MM.1S (cell line): ENCODE measurements at regions not wholly inside any gene's neighbourhood (a gene's known extent, or its start where the extent isn't known, plus 50 kb on each side); places are given as distances from the start of the nearest gene placed in this dataset.

Source experiments
- DNase-seq: peaks from one replicate; pipeline ENCODE4 v3.0.0-alpha.2; 2015
- H2AFZ ChIP-seq: fragments of 300-600 bp; sonication (generic); 2 replicates; pipeline ENCODE4 v1.6.0; 2016; ENCODE audit warnings: antibody characterized with exemption, low read length
- H3F3A ChIP-seq: fragments of 300-600 bp; sonication (generic); 2 replicates; pipeline ENCODE4 v1.6.1; 2016; ENCODE audit warnings: mild to moderate bottlenecking, antibody characterized with exemption, low read length, moderate library complexity, mixed read lengths; ENCODE audit not compliant: insufficient read depth
- H3K27ac ChIP-seq: fragments of 300-600 bp; sonication (generic); 2 replicates; pipeline ENCODE4 v1.5.1; 2016; ENCODE audit warnings: mild to moderate bottlenecking, low read length
- H3K27me3 ChIP-seq: fragments of 300-600 bp; sonication (generic); replicated peaks from 2 replicates; pipeline ENCODE4 v1.6.0; 2016; ENCODE audit warnings: low read length; ENCODE audit not compliant: insufficient read depth
- H3K36me3 ChIP-seq: fragments of 300-600 bp; sonication (generic); replicated peaks from 2 replicates; pipeline ENCODE4 v1.6.1; 2016; ENCODE audit warnings: mild to moderate bottlenecking, low read length, mixed read lengths; ENCODE audit not compliant: insufficient read depth
- H3K4me1 ChIP-seq: fragments of 300-600 bp; sonication (generic); 2 replicates; pipeline ENCODE4 v1.6.1; 2016; ENCODE audit warnings: low read length, mixed read lengths
- H3K4me2 ChIP-seq: fragments of 300-600 bp; sonication (generic); 2 replicates; pipeline ENCODE4 v1.6.0; 2016; ENCODE audit warnings: low read depth, low read length
- H3K4me3 ChIP-seq: fragments of 300-600 bp; sonication (generic); 2 replicates; pipeline ENCODE4 v1.5.1; 2016; ENCODE audit warnings: low read length, mixed read lengths
- H3K79me2 ChIP-seq: fragments of 300-600 bp; sonication (generic); 2 replicates; pipeline ENCODE4 v1.6.1; 2016; ENCODE audit warnings: mixed run types, low read length, mixed read lengths
- H3K9ac ChIP-seq: fragments of 300-600 bp; sonication (generic); 2 replicates; pipeline ENCODE4 v1.6.1; 2016; ENCODE audit warnings: low read length, mixed read lengths
- H3K9me2 ChIP-seq: fragments of 300-600 bp; sonication (generic); replicated peaks from 2 replicates; pipeline ENCODE4 v1.6.1; 2016; ENCODE audit warnings: mild to moderate bottlenecking, low read length, mixed read lengths; ENCODE audit not compliant: insufficient read depth
- H3K9me3 ChIP-seq: fragments of 300-600 bp; sonication (generic); replicated peaks from 2 replicates; pipeline ENCODE4 v1.6.1; 2016; ENCODE audit warnings: mild to moderate bottlenecking, low read length, mixed read lengths; ENCODE audit not compliant: insufficient read depth
- H4K20me1 ChIP-seq: fragments of 300-600 bp; sonication (generic); 2 replicates; pipeline ENCODE4 v1.6.1; 2016; ENCODE audit warnings: mild to moderate bottlenecking, low read length, moderate library complexity, mixed read lengths; ENCODE audit not compliant: insufficient read depth
- CTCF ChIP-seq: fragments of 300-600 bp; sonication (generic); IDR thresholded peaks from 2 replicates; pipeline ENCODE4 v1.5.1; 2016; ENCODE audit warnings: antibody characterized with exemption, low read length, mixed read lengths
- EZH2 ChIP-seq: fragments of 300-600 bp; sonication (generic); optimal IDR thresholded peaks from 2 replicates; pipeline ENCODE3; 2017; ENCODE audit warnings: low read depth, mild to moderate bottlenecking, antibody characterized with exemption, low read length, mixed read lengths
- EZH2phosphoT487 ChIP-seq: fragments of 300-600 bp; sonication (generic); IDR thresholded peaks from 2 replicates; pipeline ENCODE4 v1.6.1; 2018; ENCODE audit warnings: antibody characterized with exemption, low read length

GRCh38 chr9:85269811-85270210, 471.9 kb downstream of the AGTPBP1 start:
- no peaks in the 10 kb centered on the region for H3K9me3 ChIP-seq
- no peak overlapping the region for H2AFZ ChIP-seq
- H3K9me2 ChIP-seq = no peaks in the 10 kb centered on the region
- TF ChIP-seq EZH2 = no peak
- no peak for TF ChIP-seq EZH2phosphoT487
- no peak for TF ChIP-seq CTCF
- H3K9ac ChIP-seq = no peak overlapping the region
- no peaks in the 10 kb centered on the region for H3K27me3 ChIP-seq
- H3K36me3 ChIP-seq = no peaks in the 10 kb centered on the region
- H3K27ac ChIP-seq = no peak overlapping the region
- H4K20me1 ChIP-seq = no peaks in the 10 kb centered on the region
- no peaks in the 10 kb centered on the region for H3F3A ChIP-seq
- H3K79me2 ChIP-seq = no peaks in the 10 kb centered on the region
- H3K4me3 ChIP-seq = no peak overlapping the region
- no peak for DNase-seq
- H3K4me1 ChIP-seq = no peaks in the 10 kb centered on the region
- no peak overlapping the region for H3K4me2 ChIP-seq

GRCh38 chr9:85268131-85268530, 473.6 kb downstream of the AGTPBP1 start:
- no peaks in the 10 kb centered on the region for H3K79me2 ChIP-seq
- no peak overlapping the region for H3K4me3 ChIP-seq
- H3K27ac ChIP-seq = no peak overlapping the region
- TF ChIP-seq EZH2 (no peak), CTCF (no peak), EZH2phosphoT487 (no peak)
- H4K20me1 ChIP-seq = no peaks in the 10 kb centered on the region
- no peaks in the 10 kb centered on the region for H3K4me1 ChIP-seq
- no peaks in the 10 kb centered on the region for H3K9me2 ChIP-seq
- no peaks in the 10 kb centered on the region for H3F3A ChIP-seq
- no peak overlapping the region for H3K4me2 ChIP-seq
- no peak overlapping the region for H2AFZ ChIP-seq
- no peak overlapping the region for H3K9ac ChIP-seq
- no peaks in the 10 kb centered on the region for H3K9me3 ChIP-seq
- H3K27me3 ChIP-seq = no peaks in the 10 kb centered on the region
- DNase-seq = no peak
- no peaks in the 10 kb centered on the region for H3K36me3 ChIP-seq

- Histone ChIP-seq H3K79me2 (no peaks in the 10 kb centered on the region), H3K9me3 (no peaks in the 10 kb centered on the region), H3K27ac (no peak overlapping the region), H3K4me2 (no peak overlapping the region), H3K4me1 (no peaks in the 10 kb centered on the region), H3K4me3 (no peak overlapping the region), H3F3A (no peaks in the 10 kb centered on the region), H3K9ac (no peak overlapping the region), H3K36me3 (no peaks in the 10 kb centered on the region), H3K9me2 (no peaks in the 10 kb centered on the region), H3K27me3 (no peaks in the 10 kb centered on the region), H4K20me1 (no peaks in the 10 kb centered on the region), H2AFZ (no peak overlapping the region)
- no peak for TF ChIP-seq CTCF
- TF ChIP-seq EZH2 = no peak
- TF ChIP-seq EZH2phosphoT487 = no peak
- no peak for DNase-seq
Observed at GRCh38 chr9:85264695-85265094, 477.1 kb downstream of the AGTPBP1 start.
